GM20000 (cell line): ENCODE measurements at regions not wholly inside any gene's neighbourhood (a gene's known extent, or its start where the extent isn't known, plus 50 kb on each side); places are given as distances from the start of the nearest gene placed in this dataset.

ENCODE experiments used
- DNase-seq: peaks from one replicate; pipeline ENCODE4 v3.0.0; 2012; ENCODE audit warnings: low spot score
- TF ChIP-seq, protein P1 (sequence below): IDR thresholded peaks from 2 replicates; pipeline ENCODE4 v1.5.1; 2012; ENCODE audit warnings: mild to moderate bottlenecking, control low read depth; ENCODE audit errors: extremely low read depth, missing control alignments

DNA sequence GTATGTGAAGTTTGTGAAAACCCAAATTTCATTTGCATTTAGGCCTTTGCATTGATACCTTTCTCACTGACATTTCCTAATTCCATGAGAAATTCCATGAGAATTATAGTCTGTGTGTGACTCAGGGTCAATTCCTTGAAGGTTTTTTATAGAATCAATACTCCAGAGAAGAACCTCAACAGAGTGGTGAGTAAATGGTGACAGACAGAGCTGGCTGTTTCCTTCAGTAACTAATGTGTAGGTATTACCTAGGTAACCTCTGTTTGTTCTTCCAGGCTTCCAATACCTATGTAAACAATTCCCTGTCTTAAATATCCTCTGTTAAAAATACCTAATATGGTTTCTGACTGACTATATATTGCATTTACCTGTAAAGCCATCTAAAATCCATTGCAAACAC is 117.0 kb downstream of the TTC8 start:
- TF ChIP-seq, protein P1, sequence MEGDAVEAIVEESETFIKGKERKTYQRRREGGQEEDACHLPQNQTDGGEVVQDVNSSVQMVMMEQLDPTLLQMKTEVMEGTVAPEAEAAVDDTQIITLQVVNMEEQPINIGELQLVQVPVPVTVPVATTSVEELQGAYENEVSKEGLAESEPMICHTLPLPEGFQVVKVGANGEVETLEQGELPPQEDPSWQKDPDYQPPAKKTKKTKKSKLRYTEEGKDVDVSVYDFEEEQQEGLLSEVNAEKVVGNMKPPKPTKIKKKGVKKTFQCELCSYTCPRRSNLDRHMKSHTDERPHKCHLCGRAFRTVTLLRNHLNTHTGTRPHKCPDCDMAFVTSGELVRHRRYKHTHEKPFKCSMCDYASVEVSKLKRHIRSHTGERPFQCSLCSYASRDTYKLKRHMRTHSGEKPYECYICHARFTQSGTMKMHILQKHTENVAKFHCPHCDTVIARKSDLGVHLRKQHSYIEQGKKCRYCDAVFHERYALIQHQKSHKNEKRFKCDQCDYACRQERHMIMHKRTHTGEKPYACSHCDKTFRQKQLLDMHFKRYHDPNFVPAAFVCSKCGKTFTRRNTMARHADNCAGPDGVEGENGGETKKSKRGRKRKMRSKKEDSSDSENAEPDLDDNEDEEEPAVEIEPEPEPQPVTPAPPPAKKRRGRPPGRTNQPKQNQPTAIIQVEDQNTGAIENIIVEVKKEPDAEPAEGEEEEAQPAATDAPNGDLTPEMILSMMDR, result no peak
- DNase-seq, result no peak

DNA sequence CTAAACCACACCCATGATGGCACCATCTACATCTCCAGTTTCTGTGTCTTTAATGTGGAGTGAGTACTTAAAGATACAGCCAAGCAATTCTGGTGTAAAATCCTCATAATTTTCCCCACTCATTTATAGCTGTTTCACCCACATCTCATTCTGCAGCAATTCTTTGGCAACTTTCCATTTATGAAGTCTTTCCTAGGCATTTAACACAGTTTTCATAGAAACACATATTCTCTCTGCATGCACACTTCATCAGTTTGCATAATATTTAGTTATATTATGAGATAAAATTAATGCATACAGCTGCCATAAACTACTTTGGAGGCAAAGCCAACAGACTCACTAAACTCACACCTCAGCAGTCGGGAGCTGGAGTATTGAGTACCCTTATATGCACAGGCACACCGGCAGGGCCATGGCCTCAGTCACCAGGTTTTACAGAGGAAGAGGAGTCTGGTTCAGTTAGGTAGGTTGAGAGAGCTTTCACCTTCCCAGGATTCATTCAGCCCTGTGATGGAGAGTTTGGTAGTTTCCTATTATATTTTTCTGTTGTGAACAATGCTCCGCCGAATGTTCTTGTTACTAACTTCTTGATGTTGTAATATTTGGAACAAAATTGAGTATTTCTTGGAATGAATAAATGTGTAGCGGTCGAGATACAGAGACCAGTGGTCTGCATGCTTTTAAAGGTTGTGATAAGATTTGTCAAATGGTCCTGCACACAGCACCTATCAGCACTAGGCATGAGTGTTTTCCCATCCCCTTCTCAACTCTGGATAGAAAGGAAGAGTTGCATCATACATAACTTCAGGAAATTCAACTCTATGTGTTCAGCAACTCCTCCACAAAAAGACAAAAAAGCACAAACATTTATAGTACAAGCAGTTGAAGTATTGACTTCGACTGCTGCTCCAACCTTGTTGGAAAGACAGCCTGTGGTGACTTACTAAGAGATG is 123.5 kb downstream of the TTC8 start:
- DNase-seq, result no peak
- TF ChIP-seq, protein P1, result no peak

DNA sequence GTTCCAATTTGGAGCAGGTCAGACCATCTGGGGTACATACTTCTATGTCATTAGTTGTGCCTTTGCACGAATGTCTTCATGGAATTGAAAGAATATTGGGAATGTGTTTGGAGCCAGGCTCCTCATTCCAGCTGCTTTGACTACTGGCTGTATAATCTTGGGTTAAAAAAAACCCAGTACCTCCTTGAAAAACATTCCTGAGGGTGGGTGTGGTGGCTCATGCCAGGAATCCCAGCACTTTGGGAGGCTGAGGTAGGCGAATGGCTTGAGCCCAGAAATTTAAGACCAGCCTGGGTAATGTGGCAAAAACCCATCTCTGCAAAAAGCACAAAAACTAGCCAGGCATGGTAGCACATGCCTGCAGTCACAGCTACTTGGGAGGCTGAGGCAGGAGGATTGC is 125.6 kb downstream of the TTC8 start:
- TF ChIP-seq, protein P1, result no peak
- no peak for DNase-seq

DNA sequence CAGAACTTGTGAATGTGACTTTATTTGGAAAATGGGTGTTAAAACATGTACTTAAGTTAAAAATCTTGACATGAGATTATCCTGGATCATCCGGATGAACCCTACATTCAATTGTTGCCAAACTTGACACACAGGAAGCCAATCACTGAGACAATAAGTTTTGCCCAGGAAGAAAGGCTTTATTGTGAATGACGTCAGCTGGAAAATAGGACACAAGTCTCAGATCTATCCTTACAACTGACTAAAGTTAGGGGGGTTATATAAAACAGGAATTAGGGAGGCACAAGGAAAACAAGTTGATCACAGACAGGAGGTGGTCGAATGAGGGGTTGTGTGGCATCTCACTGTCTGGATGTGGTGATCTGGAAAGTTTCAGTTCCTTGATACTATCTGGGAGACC is 126.9 kb downstream of the TTC8 start:
- DNase-seq, result no peak
- TF ChIP-seq, protein P1, result no peak

DNA sequence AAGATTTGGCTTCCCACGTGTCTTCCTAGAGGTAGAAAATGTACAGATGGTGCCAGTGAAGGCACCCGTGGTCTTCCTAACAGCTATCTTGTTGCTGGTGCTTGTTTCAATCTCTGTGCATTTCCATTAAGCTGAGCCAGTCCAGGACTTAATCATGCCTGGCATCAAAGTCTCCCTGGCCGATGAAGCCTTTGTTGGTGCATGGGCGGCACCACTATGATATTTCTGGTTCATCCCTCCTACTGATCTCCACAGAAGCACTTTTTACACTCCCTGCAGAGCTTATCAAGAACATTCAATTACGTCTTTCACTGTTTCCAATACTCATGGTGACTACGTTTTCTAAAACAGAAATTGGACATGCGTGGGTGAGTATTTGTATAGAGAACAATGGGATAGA is 128.4 kb downstream of the TTC8 start:
- TF ChIP-seq, protein P1, result no peak
- no peak for DNase-seq

DNA sequence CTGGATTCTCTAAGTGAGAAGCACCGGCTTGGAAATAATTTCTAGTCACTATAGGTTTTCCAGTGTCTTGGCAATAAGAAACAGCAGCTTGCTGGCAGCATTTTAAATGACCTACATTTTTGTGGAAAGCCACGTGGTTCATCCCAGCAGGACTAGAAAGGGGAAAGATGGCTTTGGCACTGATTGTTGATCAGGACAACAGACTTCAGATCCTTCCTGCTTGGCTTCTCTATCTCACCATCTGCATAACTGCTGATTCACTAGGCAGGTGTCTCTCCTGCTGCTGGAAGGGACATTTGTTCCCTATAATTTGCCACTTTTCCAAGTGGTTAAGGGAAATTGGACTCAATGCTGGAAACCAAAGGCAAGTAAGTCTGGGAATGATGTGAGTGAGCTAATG is 131.0 kb downstream of the TTC8 start:
- TF ChIP-seq, protein P1, result no peak
- DNase-seq, result no peak

DNA sequence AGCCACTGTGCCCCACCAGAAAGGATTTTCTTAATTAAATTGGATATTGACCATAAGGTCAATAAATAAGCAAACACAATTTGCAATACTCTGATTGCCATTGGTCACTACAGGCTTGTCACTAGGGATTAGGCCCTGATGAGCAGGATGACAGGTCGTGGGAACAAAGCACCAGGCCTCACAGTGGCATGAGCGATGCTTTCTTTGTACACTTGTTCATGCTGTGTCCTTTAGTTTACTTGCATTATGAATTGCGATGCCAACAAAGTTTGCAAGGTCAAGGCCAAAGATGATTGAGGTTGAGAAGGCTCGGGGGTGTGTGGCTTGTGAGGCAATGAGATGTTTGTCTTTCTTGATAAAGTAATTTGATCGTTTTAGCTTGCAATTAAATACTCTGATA is 136.0 kb downstream of the TTC8 start:
- DNase-seq, result no peak
- TF ChIP-seq, protein P1, result no peak
